ENCODE measurements at regions not wholly inside any gene's neighbourhood (a gene's known extent, or its start where the extent isn't known, plus 50 kb on each side); places are given as distances from the start of the nearest gene placed in this dataset.

DNA sequence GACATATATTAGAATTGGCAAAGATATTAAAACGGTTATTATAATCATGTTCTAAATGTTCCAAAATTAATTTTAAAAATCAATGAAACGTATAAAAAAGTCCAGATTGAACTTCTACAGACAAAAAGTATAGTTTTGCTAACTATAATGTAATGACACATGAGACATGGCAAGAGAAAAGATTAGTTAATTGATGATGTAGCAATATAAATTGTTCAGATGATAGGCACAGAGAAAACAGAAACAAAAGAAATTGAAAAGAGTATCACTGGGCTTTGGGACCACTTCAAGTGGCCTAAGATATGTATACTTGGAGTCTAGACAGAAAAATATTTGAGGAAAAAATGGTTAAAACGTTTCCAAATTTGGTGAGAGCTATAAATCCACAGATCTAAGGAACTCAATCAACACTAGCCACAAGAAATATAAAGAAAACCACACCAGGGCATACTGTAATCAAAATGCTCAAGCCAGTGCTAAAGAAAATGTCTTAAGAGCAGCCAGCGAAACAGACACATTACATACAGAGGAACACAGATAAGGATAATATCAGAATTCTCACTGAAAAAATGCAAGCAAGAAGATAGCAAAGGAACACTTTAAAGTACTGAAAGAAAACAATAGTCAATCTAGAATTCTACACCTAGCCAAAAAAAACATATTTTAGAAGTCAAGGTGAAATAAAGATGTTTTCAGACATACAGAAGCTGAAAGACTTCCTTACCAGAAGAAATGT lies 172.6 kb upstream of the FOXQ1 start:
- FAIRE-seq, result no peak
- TF ChIP-seq, protein P1, sequence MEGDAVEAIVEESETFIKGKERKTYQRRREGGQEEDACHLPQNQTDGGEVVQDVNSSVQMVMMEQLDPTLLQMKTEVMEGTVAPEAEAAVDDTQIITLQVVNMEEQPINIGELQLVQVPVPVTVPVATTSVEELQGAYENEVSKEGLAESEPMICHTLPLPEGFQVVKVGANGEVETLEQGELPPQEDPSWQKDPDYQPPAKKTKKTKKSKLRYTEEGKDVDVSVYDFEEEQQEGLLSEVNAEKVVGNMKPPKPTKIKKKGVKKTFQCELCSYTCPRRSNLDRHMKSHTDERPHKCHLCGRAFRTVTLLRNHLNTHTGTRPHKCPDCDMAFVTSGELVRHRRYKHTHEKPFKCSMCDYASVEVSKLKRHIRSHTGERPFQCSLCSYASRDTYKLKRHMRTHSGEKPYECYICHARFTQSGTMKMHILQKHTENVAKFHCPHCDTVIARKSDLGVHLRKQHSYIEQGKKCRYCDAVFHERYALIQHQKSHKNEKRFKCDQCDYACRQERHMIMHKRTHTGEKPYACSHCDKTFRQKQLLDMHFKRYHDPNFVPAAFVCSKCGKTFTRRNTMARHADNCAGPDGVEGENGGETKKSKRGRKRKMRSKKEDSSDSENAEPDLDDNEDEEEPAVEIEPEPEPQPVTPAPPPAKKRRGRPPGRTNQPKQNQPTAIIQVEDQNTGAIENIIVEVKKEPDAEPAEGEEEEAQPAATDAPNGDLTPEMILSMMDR (IDR thresholded peaks at IDR 0.05; ENCODE audit: insufficient read depth, missing control alignments), result no peak
- DNase-seq (ENCODE audit: insufficient read length, low spot score), result no peak

DNA sequence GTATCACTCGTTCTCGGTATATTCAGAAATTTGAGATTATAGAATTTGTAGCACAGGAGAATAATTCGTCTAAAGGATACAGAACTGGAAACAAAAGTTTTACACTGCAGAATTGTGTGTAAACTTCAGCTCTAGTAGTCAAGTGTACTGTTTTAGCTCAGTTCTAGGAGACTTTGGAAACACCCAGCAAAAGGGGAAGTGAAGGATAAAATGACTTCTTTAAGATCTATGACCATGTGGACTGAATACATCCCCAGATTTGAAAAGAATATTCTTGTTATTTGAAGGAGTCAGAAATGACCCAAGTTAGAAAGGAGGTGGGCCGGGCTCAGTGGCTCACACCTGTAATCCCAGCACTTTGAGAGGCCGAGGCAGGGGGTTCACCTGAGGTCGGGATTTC lies 174.0 kb upstream of the FOXQ1 start:
- DNase-seq (ENCODE audit: insufficient read length, low spot score) (no peak), FAIRE-seq (no peak)
- TF ChIP-seq, protein P1 (IDR thresholded peaks at IDR 0.05; ENCODE audit: insufficient read depth, missing control alignments), result no peak

DNA sequence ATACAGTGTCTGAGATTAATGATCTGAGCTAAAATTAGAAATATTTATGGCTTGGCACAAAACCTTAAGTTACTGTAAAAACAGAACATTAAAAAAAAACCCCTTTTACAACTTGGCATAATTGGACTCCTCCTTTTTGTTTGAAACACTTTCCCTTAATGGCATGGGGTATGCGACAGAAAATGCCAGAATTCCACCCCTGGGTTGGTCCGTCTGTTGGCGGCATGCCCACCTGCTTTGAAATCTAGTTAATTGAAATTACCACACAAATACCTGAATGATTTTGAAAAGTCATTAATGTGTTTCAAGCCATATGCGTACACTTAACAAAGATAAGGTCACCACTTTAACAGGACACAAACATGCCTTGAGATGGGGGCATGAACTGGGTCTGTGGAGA lies 175.1 kb upstream of the FOXQ1 start:
- no peak for FAIRE-seq
- DNase-seq (ENCODE audit: insufficient read length, low spot score), result no peak
- TF ChIP-seq, protein P1 (IDR thresholded peaks at IDR 0.05; ENCODE audit: insufficient read depth, missing control alignments), result no peak

- DNase-seq (ENCODE audit: insufficient read length, low spot score) (no peak), FAIRE-seq (peak; percentile 29)
Observed at GRCh38 chr6:1136415-1136774, 175.5 kb upstream of the FOXQ1 start.

DNA sequence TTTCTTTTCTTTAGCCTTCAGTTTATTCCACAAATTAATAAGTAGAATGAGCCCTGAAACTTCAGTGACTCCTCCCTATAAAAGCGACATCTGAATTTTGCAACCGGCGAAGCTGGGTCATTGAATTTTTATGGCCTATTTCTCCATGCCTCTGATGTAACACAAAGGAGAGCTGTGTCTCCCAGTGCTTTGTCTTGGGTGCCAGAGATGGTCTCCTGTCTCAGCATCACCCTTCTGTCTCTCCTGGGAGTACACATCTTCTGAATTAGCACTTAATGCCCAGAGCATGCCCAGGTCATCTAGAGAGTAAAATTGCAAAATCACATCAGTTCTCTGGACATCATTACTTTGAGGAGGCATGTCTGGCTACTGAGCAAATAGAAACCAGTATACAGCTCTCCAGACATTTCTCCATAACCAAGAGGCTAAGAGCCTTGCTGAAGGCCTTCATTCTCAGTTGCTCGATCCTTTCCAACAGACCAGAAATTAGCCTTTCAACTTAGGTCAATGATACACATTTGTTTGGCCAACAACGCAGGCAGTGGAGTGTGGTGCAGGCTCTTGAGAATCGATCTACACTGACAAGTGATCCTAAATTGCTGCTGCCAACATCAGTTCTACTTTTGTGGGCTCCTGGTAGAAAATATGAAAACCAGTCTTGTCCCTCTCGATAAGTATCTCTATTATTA lies 176.0 kb upstream of the FOXQ1 start:
- TF ChIP-seq, protein P1 (IDR thresholded peaks at IDR 0.05; ENCODE audit: insufficient read depth, missing control alignments), result no peak
- FAIRE-seq (no peak), DNase-seq (ENCODE audit: insufficient read length, low spot score) (no peak)

More at GRCh38 chr6:1136415-1136774, 175.5 kb upstream of the FOXQ1 start:
- TF ChIP-seq, protein P1 (IDR thresholded peaks at IDR 0.05; ENCODE audit: insufficient read depth, missing control alignments), result no peak

GRCh38 chr6:1131285-1132079 lies 180.4 kb upstream of the FOXQ1 start:
- TF ChIP-seq, protein P1 (IDR thresholded peaks at IDR 0.05; ENCODE audit: insufficient read depth, missing control alignments), result no peak
- FAIRE-seq (no peak), DNase-seq (ENCODE audit: insufficient read length, low spot score) (no peak)
